Tibial nerve (tissue), 4 donors: ENCODE measurements at regions not wholly inside any gene's neighbourhood (a gene's known extent, or its start where the extent isn't known, plus 50 kb on each side); places are given as distances from the start of the nearest gene placed in this dataset.

Experiments used
- DNase-seq, 2 donors: peaks; one replicate each; pipeline ENCODE4 v3.0.0-alpha.2; 2019; ENCODE audit warnings: low spot score in 2 of 2
- H3K27ac ChIP-seq, 4 donors: fragments of 200-600 bp; sonication (generic) in 3 of 4; one replicate each; pipeline ENCODE4 v1.5.1; 2017 to 2019; ENCODE audit warnings: mild to moderate bottlenecking in 1 of 4
- H3K27me3 ChIP-seq, 2 donors: fragments of 200-600 bp; sonication (generic) in 1 of 2; one replicate each; pipeline versions ENCODE4 v1.5.1 to v1.6.0; 2017 to 2019
- H3K36me3 ChIP-seq, 3 donors: fragments of 200-600 bp; sonication (generic); one replicate each; pipeline ENCODE4 v1.5.1; 2018 to 2019
- H3K4me1 ChIP-seq, 4 donors: fragments of 200-600 bp; sonication (generic) in 3 of 4; one replicate each; pipeline ENCODE4 v1.5.1; 2017 to 2019
- H3K4me3 ChIP-seq, 4 donors: fragments of 200-600 bp; sonication (generic) in 3 of 4; one replicate each; pipeline ENCODE4 v1.5.1; 2017 to 2019; ENCODE audit warnings: mild to moderate bottlenecking in 1 of 4, moderate library complexity in 1 of 4
- H3K9me3 ChIP-seq, 4 donors: fragments of 200-600 bp; sonication (generic) in 3 of 4; one replicate each; pipeline ENCODE4 v1.5.1; 2017 to 2019
- CTCF ChIP-seq, 5 experiments: fragments of 200-600 bp in 3 of 5; fragments of 450-650 bp in 2 of 5; sonication (generic) in 3 of 5; IDR thresholded peaks; one replicate each; pipeline ENCODE4 v1.5.1; 2016 to 2019; ENCODE audit warnings: antibody characterized with exemption in 5 of 5, mild to moderate bottlenecking in 3 of 5, moderate library complexity in 2 of 5
- EP300 ChIP-seq, 2 donors: sonication (generic); formaldehyde crosslinking; IDR thresholded peaks; one replicate each; pipeline ENCODE4 v1.6.1; 2017; ENCODE audit warnings: antibody characterized with exemption in 2 of 2, mild to moderate bottlenecking in 1 of 2
- POLR2A ChIP-seq, 2 donors: fragments of 450-650 bp; IDR thresholded peaks; one replicate each; pipeline ENCODE4 v1.6.1; 2017; ENCODE audit warnings: antibody characterized with exemption in 2 of 2, mild to moderate bottlenecking in 2 of 2, moderate library complexity in 2 of 2
- WGBS, 2 donors: methylation state at CpG; one replicate each; pipeline ENCODE4 v1.1.5; 2018; 5-methylcytosine and 5-hydroxymethylcytosine counted together

GRCh38 chr6:113194090-113194489 lies 663.1 kb upstream of the MARCKS start:
- no peaks in the 10 kb centered on the region for H3K4me1 ChIP-seq
- whole genome bisulfite sequencing, 2 donors, result 95 to 96% methylated on average over 2 of the region's 2 CpGs
- no peak for DNase-seq
- H3K36me3 ChIP-seq, result no peaks in the 10 kb centered on the region
- no peak overlapping the region for H3K27ac ChIP-seq
- TF ChIP-seq CTCF (IDR thresholded peaks at IDR 0.05) (no peak), POLR2A (IDR thresholded peaks at IDR 0.05) (no peak), EP300 (IDR thresholded peaks at IDR 0.05) (no peak)
- H3K9me3 ChIP-seq, result peaks cover 0 to 8% (median 1%) of the 10 kb centered on the region in 4 donors
- H3K27me3 ChIP-seq, result no peaks in the 10 kb centered on the region
- H3K4me3 ChIP-seq, result no peak overlapping the region

- Histone ChIP-seq H3K36me3 (no peaks in the 10 kb centered on the region), H3K4me3 (no peak overlapping the region), H3K27ac (no peak overlapping the region), H3K27me3 (no peaks in the 10 kb centered on the region), H3K9me3 (no peaks in the 10 kb centered on the region), H3K4me1 (peaks cover 0 to under 1% (median 0%) of the 10 kb centered on the region in 4 donors)
- TF ChIP-seq POLR2A (IDR thresholded peaks at IDR 0.05) (no peak), EP300 (IDR thresholded peaks at IDR 0.05) (no peak), CTCF (IDR thresholded peaks at IDR 0.05) (no peak)
- DNase-seq, result no peak
- WGBS, 2 donors, result 81 to 91% methylated on average over 4 of the region's 4 CpGs
Measured at GRCh38 chr6:113202852-113203714, 654.1 kb upstream of the MARCKS start.

- Histone ChIP-seq H3K27ac (no peak overlapping the region), H3K9me3 (no peaks in the 10 kb centered on the region), H3K4me1 (peaks cover 0 to 7% (median 0%) of the 10 kb centered on the region in 4 donors), H3K4me3 (no peak overlapping the region), H3K36me3 (no peaks in the 10 kb centered on the region), H3K27me3 (no peaks in the 10 kb centered on the region)
- TF ChIP-seq CTCF (IDR thresholded peaks at IDR 0.05) (no peak), POLR2A (IDR thresholded peaks at IDR 0.05) (no peak), EP300 (IDR thresholded peaks at IDR 0.05) (no peak)
- no peak for DNase-seq
- 71 to 76% methylated on average over 4 of the region's 4 CpGs for WGBS, 2 donors
Measured at GRCh38 chr6:113203715-113204110, 653.4 kb upstream of the MARCKS start.

GRCh38 chr6:113205553-113205952 lies 651.6 kb upstream of the MARCKS start:
- whole genome bisulfite sequencing, 2 donors, result 50 to 56% methylated on average over 1 of the region's 1 CpG
- Histone ChIP-seq H3K36me3 (no peaks in the 10 kb centered on the region), H3K4me1 (peaks cover 0 to 9% (median 0%) of the 10 kb centered on the region in 4 donors), H3K9me3 (no peaks in the 10 kb centered on the region), H3K27me3 (no peaks in the 10 kb centered on the region), H3K4me3 (no peak overlapping the region), H3K27ac (no peak overlapping the region)
- no peak for DNase-seq
- no peak for TF ChIP-seq CTCF (IDR thresholded peaks at IDR 0.05)
- TF ChIP-seq EP300 (IDR thresholded peaks at IDR 0.05), result no peak
- no peak for TF ChIP-seq POLR2A (IDR thresholded peaks at IDR 0.05)

GRCh38 chr6:113208726-113209125 lies 648.4 kb upstream of the MARCKS start:
- no peak for DNase-seq
- Histone ChIP-seq H3K4me1 (peaks cover 0 to 9% (median 0%) of the 10 kb centered on the region in 4 donors), H3K36me3 (no peaks in the 10 kb centered on the region), H3K9me3 (no peaks in the 10 kb centered on the region), H3K27me3 (no peaks in the 10 kb centered on the region), H3K4me3 (no peak overlapping the region), H3K27ac (no peak overlapping the region)
- 70 to 76% methylated on average over 2 of the region's 2 CpGs for WGBS, 2 donors
- no peak for TF ChIP-seq POLR2A (IDR thresholded peaks at IDR 0.05)
- TF ChIP-seq EP300 (IDR thresholded peaks at IDR 0.05), result no peak
- TF ChIP-seq CTCF (IDR thresholded peaks at IDR 0.05), result no peak
